Pons (tissue), 1 donor: ENCODE measurements at regions not wholly inside any gene's neighbourhood (a gene's known extent, or its start where the extent isn't known, plus 50 kb on each side); places are given as distances from the start of the nearest gene placed in this dataset.
"Not testable (repeated sequence)": the region's sequence is repeated elsewhere in the genome, so short reads cannot be mapped to it uniquely, and the experiment has no call there.

ENCODE experiments used
- DNase-seq: peaks from one replicate; pipeline ENCODE4 v3.0.0-alpha.2; 2016; ENCODE audit warnings: low spot score

GRCh38 chr5:167284222-167284890 lies 1007.1 kb upstream of the WWC1 start:
- no peak for DNase-seq

- no peak for DNase-seq
These were observed 1005.9 kb upstream of the WWC1 start for GRCh38 chr5:167285591-167285990.

- DNase-seq: no peak
These were observed 1004.6 kb upstream of the WWC1 start for GRCh38 chr5:167286891-167287290.

GRCh38 chr5:167290478-167290877 lies 1001.0 kb upstream of the WWC1 start:
- DNase-seq: no peak

- DNase-seq: peak; percentile 47
These were observed 996.4 kb upstream of the WWC1 start for GRCh38 chr5:167294882-167295680.

- no peak for DNase-seq
These were observed 995.8 kb upstream of the WWC1 start for GRCh38 chr5:167295681-167296005.

- DNase-seq: no peak
These were observed 995.4 kb upstream of the WWC1 start for GRCh38 chr5:167296066-167296465.

GRCh38 chr5:167296661-167297060 lies 994.8 kb upstream of the WWC1 start:
- no peak for DNase-seq

GRCh38 chr5:167299861-167300260 lies 991.6 kb upstream of the WWC1 start:
- DNase-seq: not testable (repeated sequence)

GRCh38 chr5:167303582-167303981 lies 987.9 kb upstream of the WWC1 start:
- DNase-seq: no peak

GRCh38 chr5:167304834-167305469 lies 986.5 kb upstream of the WWC1 start:
- no peak for DNase-seq

- DNase-seq: no peak
These were observed 985.7 kb upstream of the WWC1 start for GRCh38 chr5:167305591-167306213.

GRCh38 chr5:167307042-167307441 lies 984.4 kb upstream of the WWC1 start:
- no peak for DNase-seq

GRCh38 chr5:167308466-167308865 lies 983.0 kb upstream of the WWC1 start:
- DNase-seq: no peak

- no peak for DNase-seq
These were observed 981.4 kb upstream of the WWC1 start for GRCh38 chr5:167309941-167310517.

- DNase-seq: no peak
These were observed 980.1 kb upstream of the WWC1 start for GRCh38 chr5:167311340-167311739.

GRCh38 chr5:167312225-167312624 lies 979.2 kb upstream of the WWC1 start:
- no peak for DNase-seq

- DNase-seq: no peak
These were observed 975.7 kb upstream of the WWC1 start for GRCh38 chr5:167315762-167316161.

- no peak for DNase-seq
These were observed 973.6 kb upstream of the WWC1 start for GRCh38 chr5:167317884-167318283.

- DNase-seq: no peak
These were observed 972.2 kb upstream of the WWC1 start for GRCh38 chr5:167319243-167319642.

GRCh38 chr5:167320019-167320418 lies 971.4 kb upstream of the WWC1 start:
- no peak for DNase-seq

GRCh38 chr5:167332309-167332708 lies 959.1 kb upstream of the WWC1 start:
- DNase-seq: no peak
